Epidermal melanocyte (primary cell): ENCODE measurements at regions not wholly inside any gene's neighbourhood (a gene's known extent, or its start where the extent isn't known, plus 50 kb on each side); places are given as distances from the start of the nearest gene placed in this dataset.

Experiments
- DNase-seq: peaks from one replicate; pipeline ENCODE4 v3.0.0; 2011; ENCODE audit warnings: low spot score; ENCODE audit not compliant: insufficient read length

GRCh38 chr7:88509341-88509740 is 202.6 kb upstream of the STEAP4 start:
- DNase-seq, result no peak

GRCh38 chr7:88500131-88500530 is 193.4 kb upstream of the STEAP4 start:
- no peak for DNase-seq

GRCh38 chr7:88495881-88496725 is 189.4 kb upstream of the STEAP4 start:
- DNase-seq, result no peak

GRCh38 chr7:88492153-88492552 is 185.5 kb upstream of the STEAP4 start:
- no peak for DNase-seq

- DNase-seq, result no peak
These were observed 184.2 kb upstream of the STEAP4 start for GRCh38 chr7:88490874-88491273.

- DNase-seq, result no peak
These were observed 183.5 kb upstream of the STEAP4 start for GRCh38 chr7:88490161-88490560.

GRCh38 chr7:88485821-88486220 is 179.1 kb upstream of the STEAP4 start:
- DNase-seq, result no peak

- DNase-seq, result no peak
These were observed 177.9 kb upstream of the STEAP4 start for GRCh38 chr7:88484551-88484950.

GRCh38 chr7:88480896-88481295 is 174.2 kb upstream of the STEAP4 start:
- DNase-seq, result no peak

- no peak for DNase-seq
These were observed 173.6 kb upstream of the STEAP4 start for GRCh38 chr7:88480271-88480670.

GRCh38 chr7:88477976-88478375 is 171.3 kb upstream of the STEAP4 start:
- no peak for DNase-seq

GRCh38 chr7:88465600-88465999 is 158.9 kb upstream of the STEAP4 start:
- no peak for DNase-seq

GRCh38 chr7:88462799-88463198 is 156.1 kb upstream of the STEAP4 start:
- DNase-seq, result no peak

GRCh38 chr7:88460650-88461049 is 154.0 kb upstream of the STEAP4 start:
- no peak for DNase-seq

- DNase-seq, result no peak
These were observed 152.3 kb upstream of the STEAP4 start for GRCh38 chr7:88458946-88459345.

GRCh38 chr7:88458279-88458678 is 151.6 kb upstream of the STEAP4 start:
- no peak for DNase-seq

GRCh38 chr7:88457320-88457719 is 150.6 kb upstream of the STEAP4 start:
- no peak for DNase-seq

GRCh38 chr7:88456490-88456889 is 149.8 kb upstream of the STEAP4 start:
- no peak for DNase-seq

- no peak for DNase-seq
These were observed 149.0 kb upstream of the STEAP4 start for GRCh38 chr7:88455696-88456095.

GRCh38 chr7:88452646-88453045 is 146.0 kb upstream of the STEAP4 start:
- DNase-seq, result no peak

GRCh38 chr7:88450874-88451273 is 144.2 kb upstream of the STEAP4 start:
- DNase-seq, result no peak

GRCh38 chr7:88449410-88449809 is 142.7 kb upstream of the STEAP4 start:
- DNase-seq, result no peak

GRCh38 chr7:88442413-88442812 is 135.7 kb upstream of the STEAP4 start:
- no peak for DNase-seq
